ENCODE measurements at regions not wholly inside any gene's neighbourhood (a gene's known extent, or its start where the extent isn't known, plus 50 kb on each side); places are given as distances from the start of the nearest gene placed in this dataset.

DNA sequence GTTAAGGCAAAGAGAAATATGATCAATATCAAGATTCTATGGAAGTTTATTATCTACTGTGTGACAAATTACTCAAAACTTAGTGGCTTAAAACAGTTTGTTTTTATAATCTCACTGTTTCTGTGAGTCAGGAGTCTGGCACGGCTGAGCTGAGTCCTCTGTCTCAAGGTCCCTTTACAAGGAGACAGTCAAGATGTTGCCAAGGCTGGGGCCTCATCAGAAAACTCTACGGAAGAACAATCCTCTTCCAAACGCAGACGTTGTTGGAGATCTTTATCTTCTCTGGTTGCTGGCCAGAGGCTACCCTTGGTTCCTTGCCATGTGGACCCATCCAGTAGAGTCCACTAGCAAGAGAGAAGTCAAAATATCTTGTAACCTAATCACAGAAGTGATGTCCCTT, 100.6 kb upstream of the CCND2 start:
- Histone ChIP-seq H4K20me1 (replicated peaks; ENCODE audit: insufficient read depth) (no peaks in the 10 kb centered on the region), H2AFZ (no peak overlapping the region), H3K27ac (ENCODE audit: low read depth) (no peak overlapping the region), H3K4me3 (no peak overlapping the region), H3K27me3 (ENCODE audit: insufficient read depth) (no peaks in the 10 kb centered on the region), H3K9me2 (ENCODE audit: insufficient read depth) (peaks cover 9% of the 10 kb centered on the region; the same call in 1 of the 2 replicates), H3K36me3 (ENCODE audit: insufficient read depth) (no peaks in the 10 kb centered on the region), H3K79me2 (replicated peaks; ENCODE audit: insufficient read depth) (no peaks in the 10 kb centered on the region), H3F3A (replicated peaks; ENCODE audit: low read depth) (no peaks in the 10 kb centered on the region), H3K4me2 (no peak overlapping the region), H3K4me1 (ENCODE audit: insufficient read depth) (peaks cover 10% of the 10 kb centered on the region)
- H3K4me1 Mint-ChIP-seq = peaks cover 13% of the 10 kb centered on the region
- no peaks in the 10 kb centered on the region for H3K9me3 Mint-ChIP-seq
- no peak overlapping the region for H3K4me3 Mint-ChIP-seq
- TF ChIP-seq EZH2 (IDR thresholded peaks at IDR 0.05; ENCODE audit: low read depth, unreplicated experiment) = no peak
- no peak for TF ChIP-seq ETS1 (IDR thresholded peaks at IDR 0.05)
- no peak for TF ChIP-seq JUNB (IDR thresholded peaks at IDR 0.05; ENCODE audit: unreplicated experiment)
- TF ChIP-seq, protein P1, sequence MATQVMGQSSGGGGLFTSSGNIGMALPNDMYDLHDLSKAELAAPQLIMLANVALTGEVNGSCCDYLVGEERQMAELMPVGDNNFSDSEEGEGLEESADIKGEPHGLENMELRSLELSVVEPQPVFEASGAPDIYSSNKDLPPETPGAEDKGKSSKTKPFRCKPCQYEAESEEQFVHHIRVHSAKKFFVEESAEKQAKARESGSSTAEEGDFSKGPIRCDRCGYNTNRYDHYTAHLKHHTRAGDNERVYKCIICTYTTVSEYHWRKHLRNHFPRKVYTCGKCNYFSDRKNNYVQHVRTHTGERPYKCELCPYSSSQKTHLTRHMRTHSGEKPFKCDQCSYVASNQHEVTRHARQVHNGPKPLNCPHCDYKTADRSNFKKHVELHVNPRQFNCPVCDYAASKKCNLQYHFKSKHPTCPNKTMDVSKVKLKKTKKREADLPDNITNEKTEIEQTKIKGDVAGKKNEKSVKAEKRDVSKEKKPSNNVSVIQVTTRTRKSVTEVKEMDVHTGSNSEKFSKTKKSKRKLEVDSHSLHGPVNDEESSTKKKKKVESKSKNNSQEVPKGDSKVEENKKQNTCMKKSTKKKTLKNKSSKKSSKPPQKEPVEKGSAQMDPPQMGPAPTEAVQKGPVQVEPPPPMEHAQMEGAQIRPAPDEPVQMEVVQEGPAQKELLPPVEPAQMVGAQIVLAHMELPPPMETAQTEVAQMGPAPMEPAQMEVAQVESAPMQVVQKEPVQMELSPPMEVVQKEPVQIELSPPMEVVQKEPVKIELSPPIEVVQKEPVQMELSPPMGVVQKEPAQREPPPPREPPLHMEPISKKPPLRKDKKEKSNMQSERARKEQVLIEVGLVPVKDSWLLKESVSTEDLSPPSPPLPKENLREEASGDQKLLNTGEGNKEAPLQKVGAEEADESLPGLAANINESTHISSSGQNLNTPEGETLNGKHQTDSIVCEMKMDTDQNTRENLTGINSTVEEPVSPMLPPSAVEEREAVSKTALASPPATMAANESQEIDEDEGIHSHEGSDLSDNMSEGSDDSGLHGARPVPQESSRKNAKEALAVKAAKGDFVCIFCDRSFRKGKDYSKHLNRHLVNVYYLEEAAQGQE (IDR thresholded peaks at IDR 0.05; ENCODE audit: unreplicated experiment) = no peak
- TF ChIP-seq CREB1 (CRISPR knock-in tag; IDR thresholded peaks at IDR 0.05; ENCODE audit: low read depth) = no peak
- no peak for TF ChIP-seq EZH2phosphoT487 (IDR thresholded peaks at IDR 0.05; ENCODE audit: unreplicated experiment)
- no peak for TF ChIP-seq STAT1 (IDR thresholded peaks at IDR 0.05; ENCODE audit: unreplicated experiment)
- no peak for TF ChIP-seq NANOG (IDR thresholded peaks at IDR 0.05; ENCODE audit: borderline replicate concordance)
- TF ChIP-seq, protein P2, sequence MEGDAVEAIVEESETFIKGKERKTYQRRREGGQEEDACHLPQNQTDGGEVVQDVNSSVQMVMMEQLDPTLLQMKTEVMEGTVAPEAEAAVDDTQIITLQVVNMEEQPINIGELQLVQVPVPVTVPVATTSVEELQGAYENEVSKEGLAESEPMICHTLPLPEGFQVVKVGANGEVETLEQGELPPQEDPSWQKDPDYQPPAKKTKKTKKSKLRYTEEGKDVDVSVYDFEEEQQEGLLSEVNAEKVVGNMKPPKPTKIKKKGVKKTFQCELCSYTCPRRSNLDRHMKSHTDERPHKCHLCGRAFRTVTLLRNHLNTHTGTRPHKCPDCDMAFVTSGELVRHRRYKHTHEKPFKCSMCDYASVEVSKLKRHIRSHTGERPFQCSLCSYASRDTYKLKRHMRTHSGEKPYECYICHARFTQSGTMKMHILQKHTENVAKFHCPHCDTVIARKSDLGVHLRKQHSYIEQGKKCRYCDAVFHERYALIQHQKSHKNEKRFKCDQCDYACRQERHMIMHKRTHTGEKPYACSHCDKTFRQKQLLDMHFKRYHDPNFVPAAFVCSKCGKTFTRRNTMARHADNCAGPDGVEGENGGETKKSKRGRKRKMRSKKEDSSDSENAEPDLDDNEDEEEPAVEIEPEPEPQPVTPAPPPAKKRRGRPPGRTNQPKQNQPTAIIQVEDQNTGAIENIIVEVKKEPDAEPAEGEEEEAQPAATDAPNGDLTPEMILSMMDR (conservative IDR thresholded peaks at IDR 0.05; ENCODE audit: low read depth in 2 of 2) = no peak
- no peak for TF ChIP-seq POLR2AphosphoS5 (IDR thresholded peaks at IDR 0.05; ENCODE audit: low read depth)
- TF ChIP-seq ZNF331 (CRISPR knock-in tag; IDR thresholded peaks at IDR 0.05; ENCODE audit: low read depth) = no peak
- TF ChIP-seq ZNF114 (CRISPR knock-in tag; IDR thresholded peaks at IDR 0.05) = no peak
- no peak for TF ChIP-seq ZNF462 (CRISPR knock-in tag; IDR thresholded peaks at IDR 0.05)
- no peaks in the 10 kb centered on the region; the same call in 2 of the 3 replicates for H3K36me3 Mint-ChIP-seq (ENCODE audit: low read depth)
- no peak overlapping the region for H3K27ac Mint-ChIP-seq
- no peak for DNase-seq (ENCODE audit: low spot score)
- no peaks in the 10 kb centered on the region for H3K27me3 Mint-ChIP-seq (ENCODE audit: insufficient read depth, low read depth, poor library complexity)
- no peak for ATAC-seq

Data from GM23338 (cell line).